ENCODE measurements at regions not wholly inside any gene's neighbourhood (a gene's known extent, or its start where the extent isn't known, plus 50 kb on each side); places are given as distances from the start of the nearest gene placed in this dataset.

- TF ChIP-seq ZNF274 (IDR thresholded peaks at IDR 0.05; ENCODE audit: low read depth, low read length) (no peak), YY1 (IDR thresholded peaks at IDR 0.05; ENCODE audit: insufficient read depth, insufficient read length) (no peak)
Observed at GRCh38 chr4:14072506-14072905, 445.0 kb upstream of the BOD1L1 start.

All from NT2/D1 (cell line).